H9 (cell line): ENCODE measurements at regions not wholly inside any gene's neighbourhood (a gene's known extent, or its start where the extent isn't known, plus 50 kb on each side); places are given as distances from the start of the nearest gene placed in this dataset.

Experiments
- DNase-seq: peaks from one replicate; pipeline ENCODE4 v3.0.0-alpha.2; 2017
- H2AFZ ChIP-seq: one replicate; pipeline ENCODE4 v1.6.1; 2013; ENCODE audit warnings: mild to moderate bottlenecking, low read length, control low read depth, moderate library complexity
- H2AK5ac ChIP-seq: 2 replicates; pipeline ENCODE4 v1.6.1; 2013; ENCODE audit warnings: low read length, control low read depth, mixed read lengths; ENCODE audit not compliant: insufficient read length
- H2BK120ac ChIP-seq: one replicate; pipeline ENCODE4 v1.6.1; 2013; ENCODE audit warnings: low read depth, mild to moderate bottlenecking, low read length, control low read depth, inconsistent platforms; ENCODE audit not compliant: poor library complexity, severe bottlenecking
- H2BK12ac ChIP-seq: 2 replicates; pipeline ENCODE4 v1.6.1; 2013; ENCODE audit warnings: low read length, control low read depth, mixed read lengths, low read depth; ENCODE audit not compliant: insufficient read length
- H2BK15ac ChIP-seq: 2 replicates; pipeline ENCODE4 v1.6.1; 2013; ENCODE audit warnings: low read depth, low read length, control low read depth
- H2BK20ac ChIP-seq: one replicate; pipeline ENCODE4 v1.6.1; 2013; ENCODE audit warnings: low read depth, mild to moderate bottlenecking, low read length, control low read depth, inconsistent platforms; ENCODE audit not compliant: poor library complexity, severe bottlenecking
- H2BK5ac ChIP-seq: 2 replicates; pipeline ENCODE4 v1.6.1; 2013; ENCODE audit warnings: low read length, control low read depth, mixed read lengths; ENCODE audit not compliant: insufficient read length
- H3K14ac ChIP-seq: 2 replicates; pipeline ENCODE4 v1.6.1; 2013; ENCODE audit warnings: low read length, control low read depth; ENCODE audit not compliant: insufficient read depth
- H3K18ac ChIP-seq: 2 replicates; pipeline ENCODE4 v1.6.1; 2013; ENCODE audit warnings: low read depth, mild to moderate bottlenecking, mixed read lengths, low read length, control low read depth; ENCODE audit not compliant: insufficient read length
- H3K23ac ChIP-seq: 2 replicates; pipeline ENCODE4 v1.6.1; 2013; ENCODE audit warnings: low read length, control low read depth, mixed read lengths, low read depth; ENCODE audit not compliant: insufficient read length
- H3K23me2 ChIP-seq: 2 replicates; pipeline ENCODE4 v1.6.1; 2013; ENCODE audit warnings: low read depth, mild to moderate bottlenecking, mixed read lengths, low read length, control low read depth; ENCODE audit not compliant: insufficient read length, poor library complexity, severe bottlenecking
- H3K27ac ChIP-seq: 2 replicates; pipeline ENCODE4 v1.5.1; 2013; ENCODE audit warnings: low read length, control low read depth, mixed read lengths, low read depth; ENCODE audit not compliant: insufficient read length
- H3K27me3 ChIP-seq: 2 replicates; pipeline ENCODE4 v1.6.1; 2013; ENCODE audit warnings: low read length, control low read depth, inconsistent platforms; ENCODE audit not compliant: insufficient read depth
- H3K4ac ChIP-seq: 2 replicates; pipeline ENCODE4 v1.6.1; 2013; ENCODE audit warnings: low read depth, mild to moderate bottlenecking, control low read depth, inconsistent platforms, low read length, moderate library complexity
- H3K4me1 ChIP-seq: 2 replicates; pipeline ENCODE4 v1.6.1; 2013; ENCODE audit warnings: low read length, control low read depth, inconsistent platforms; ENCODE audit not compliant: insufficient read depth
- H3K4me2 ChIP-seq: 2 replicates; pipeline ENCODE4 v1.6.1; 2013; ENCODE audit warnings: low read length, control low read depth, mixed read lengths; ENCODE audit not compliant: insufficient read length, insufficient read depth
- H3K56ac ChIP-seq: 2 replicates; pipeline ENCODE4 v1.6.1; 2013; ENCODE audit warnings: low read depth, mild to moderate bottlenecking, mixed read lengths, low read length, control low read depth; ENCODE audit not compliant: insufficient read length
- H3K79me1 ChIP-seq: 2 replicates; pipeline ENCODE4 v1.6.1; 2013; ENCODE audit warnings: low read depth, mild to moderate bottlenecking, moderate library complexity, low read length, control low read depth, inconsistent platforms; ENCODE audit not compliant: insufficient read depth, poor library complexity, severe bottlenecking
- H3K79me2 ChIP-seq: 2 replicates; pipeline ENCODE4 v1.6.1; 2013; ENCODE audit warnings: low read length, control low read depth, inconsistent platforms; ENCODE audit not compliant: insufficient read depth
- H3K9ac ChIP-seq: 2 replicates; pipeline ENCODE4 v1.6.1; 2013; ENCODE audit warnings: low read length, control low read depth, mixed read lengths; ENCODE audit not compliant: insufficient read length; ENCODE audit errors: extremely low read depth
- H3K9me3 ChIP-seq: one replicate; pipeline ENCODE4 v1.6.1; 2013; ENCODE audit warnings: low read depth, low read length, inconsistent platforms; ENCODE audit not compliant: control insufficient read depth
- H3T11ph ChIP-seq: one replicate; pipeline ENCODE4 v1.6.1; 2013; ENCODE audit warnings: mild to moderate bottlenecking, low read length, control low read depth, inconsistent platforms
- H4K20me1 ChIP-seq: one replicate; pipeline ENCODE4 v1.6.1; 2013; ENCODE audit not compliant: control insufficient read depth, insufficient read length, insufficient read depth
- H4K5ac ChIP-seq: 2 replicates; pipeline ENCODE4 v1.6.1; 2013; ENCODE audit warnings: low read depth, mild to moderate bottlenecking, mixed read lengths, low read length, control low read depth; ENCODE audit not compliant: insufficient read length
- H4K8ac ChIP-seq: replicated peaks from 2 replicates; pipeline ENCODE4 v1.6.1; 2013; ENCODE audit warnings: low read length, control low read depth, mixed read lengths, low read depth; ENCODE audit not compliant: insufficient read length
- H4K91ac ChIP-seq: 2 replicates; pipeline ENCODE4 v1.6.1; 2013; ENCODE audit warnings: low read depth, mild to moderate bottlenecking, moderate library complexity, mixed read lengths, low read length, control low read depth; ENCODE audit not compliant: insufficient read length
- H3K27ac Mint-ChIP-seq, 3 experiments: 2 replicates in 2 of 3; 3 replicates in 1 of 3; pipeline ENCODE4 v1.8.0; 2020 to 2021; ENCODE audit warnings: mixed read lengths in 3 of 3, mild to moderate bottlenecking in 1 of 3, moderate library complexity in 1 of 3
- H3K27me3 Mint-ChIP-seq: 2 replicates; pipeline ENCODE4 v1.8.0; 2021; ENCODE audit warnings: low read depth, mild to moderate bottlenecking, moderate library complexity, mixed read lengths
- H3K36me3 Mint-ChIP-seq, 3 experiments: 2 replicates in 2 of 3; 3 replicates in 1 of 3; pipeline ENCODE4 v1.8.0; 2020 to 2021; ENCODE audit warnings: low read depth in 3 of 3, mixed read lengths in 3 of 3; ENCODE audit not compliant: insufficient read depth in 1 of 3
- H3K4me1 Mint-ChIP-seq, 2 experiments: 2 replicates each; pipeline ENCODE4 v1.8.0; 2020; ENCODE audit warnings: mixed read lengths in 2 of 2
- H3K4me3 Mint-ChIP-seq, 2 experiments: 2 replicates in 1 of 2; 3 replicates in 1 of 2; pipeline ENCODE4 v1.8.0; 2020 to 2021; ENCODE audit warnings: mild to moderate bottlenecking in 2 of 2, mixed read lengths in 2 of 2, moderate library complexity in 1 of 2
- H3K9me3 Mint-ChIP-seq, 2 experiments: 2 replicates in 1 of 2; 3 replicates in 1 of 2; pipeline ENCODE4 v1.8.0; 2020; ENCODE audit warnings: mild to moderate bottlenecking in 2 of 2, mixed read lengths in 2 of 2, moderate library complexity in 1 of 2
- CTCF ChIP-seq: fragments of 200-600 bp; sonication (generic); conservative IDR thresholded peaks from 3 replicates; pipeline ENCODE4 v1.8.0; 2021; ENCODE audit warnings: antibody characterized with exemption, mild to moderate bottlenecking
- WGBS: extraction: QIAGEN DNeasy Blood & Tissue Kit; methylation state at CpG from one replicate; pipeline ENCODE4 v1.1.7; 2013; ENCODE audit warnings: missing lambda C conversion rate, low lambda C conversion rate, mixed read lengths; ENCODE audit not compliant: insufficient read length; ENCODE audit errors: extremely low coverage; 5-methylcytosine and 5-hydroxymethylcytosine counted together

DNA sequence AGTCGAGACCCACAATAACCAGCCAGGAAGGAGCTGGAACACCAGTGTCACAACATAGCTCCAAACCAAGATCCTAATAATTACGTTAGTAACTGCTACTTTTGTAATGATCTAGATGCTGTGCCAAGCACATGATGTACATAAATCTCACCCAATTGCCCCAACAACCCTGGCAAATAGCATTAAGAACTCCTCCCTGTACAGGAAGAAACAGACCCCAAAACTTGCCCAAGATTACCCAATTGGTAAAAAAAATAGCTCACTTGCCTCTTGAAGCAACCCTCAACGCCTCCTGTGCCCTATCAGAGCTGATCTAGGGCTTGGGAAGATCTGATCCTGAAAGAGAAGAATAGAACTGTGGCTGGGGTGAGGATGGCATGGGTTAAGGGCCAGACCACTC, 628.7 kb upstream of the AUTS2 start:
- H3K4me1 ChIP-seq, result no peaks in the 10 kb centered on the region
- WGBS, result no CpG with 5 or more reads among the region's 3 CpGs
- H3K23ac ChIP-seq, result no peak overlapping the region
- Mint-ChIP-seq H3K27me3 (0 out of 2 replicates have a peak, but pooled peaks cover 3% of the 10 kb centered on the region), H3K36me3 (peaks cover 0 to 9% (median 3%) of the 10 kb centered on the region in 3 experiments; a peak in 4 of 7 replicates), H3K4me3 (no peak overlapping the region), H3K9me3 (peaks cover 0 to 14% of the 10 kb centered on the region in 2 experiments; a peak in 1 of 5 replicates), H3K27ac (no peak overlapping the region), H3K4me1 (peaks cover 20 to 29% of the 10 kb centered on the region in 2 experiments)
- no peak overlapping the region for H3K14ac ChIP-seq
- no peaks in the 10 kb centered on the region for H3K9me3 ChIP-seq
- no peaks in the 10 kb centered on the region for H3K23me2 ChIP-seq
- H2BK15ac ChIP-seq, result no peak overlapping the region
- no peaks in the 10 kb centered on the region for H3K79me2 ChIP-seq
- no peak overlapping the region for H2BK12ac ChIP-seq
- no peak overlapping the region for H2AFZ ChIP-seq
- H3K27ac ChIP-seq, result no peak overlapping the region
- H3K4ac ChIP-seq, result no peak overlapping the region
- no peak for DNase-seq
- H2BK120ac ChIP-seq, result no peak overlapping the region
- no peaks in the 10 kb centered on the region for H3K27me3 ChIP-seq
- H2BK5ac ChIP-seq, result no peak overlapping the region
- H3K9ac ChIP-seq, result no peak overlapping the region
- no peak overlapping the region for H4K8ac ChIP-seq
- no peak overlapping the region for H3K56ac ChIP-seq
- H3T11ph ChIP-seq, result no peak overlapping the region
- H3K4me2 ChIP-seq, result no peak overlapping the region
- no peaks in the 10 kb centered on the region for H3K79me1 ChIP-seq
- H2AK5ac ChIP-seq, result no peak overlapping the region
- H4K5ac ChIP-seq, result no peak overlapping the region
- no peak overlapping the region for H2BK20ac ChIP-seq
- H4K91ac ChIP-seq, result no peak overlapping the region
- no peaks in the 10 kb centered on the region for H4K20me1 ChIP-seq
- TF ChIP-seq CTCF, result no peak
- no peak overlapping the region for H3K18ac ChIP-seq
